ENCODE measurements at regions not wholly inside any gene's neighbourhood (a gene's known extent, or its start where the extent isn't known, plus 50 kb on each side); places are given as distances from the start of the nearest gene placed in this dataset.

DNA sequence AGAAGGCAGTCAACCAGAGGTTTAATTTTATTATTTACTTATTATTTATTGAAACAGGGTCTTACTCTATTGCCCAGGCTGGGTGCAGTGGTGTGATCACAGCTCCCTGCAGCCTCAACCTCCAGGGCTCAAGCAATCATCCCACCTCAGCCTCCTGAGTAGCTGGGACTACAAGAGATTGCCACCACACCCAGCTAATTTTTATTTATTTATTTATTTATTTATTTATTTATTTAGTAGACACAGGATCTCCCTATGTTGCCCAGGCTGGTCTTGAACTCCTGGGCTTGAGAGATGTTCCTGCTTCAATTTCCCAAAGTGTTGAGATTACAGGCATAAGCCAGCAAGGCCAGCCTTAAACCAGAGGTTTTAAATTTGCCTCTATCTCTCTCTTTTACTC, 83.1 kb downstream of the RCN1 start:
- H3K4me3 ChIP-seq = no peak overlapping the region
- ChIA-PET CTCF (interaction anchor here (0.7 to 11.7 kb wide), 10 partner anchors 13 to 1015 kb away, joined by 3 to 306 read pairs (median 3); no protein-coding TSS in a partner anchor), POLR2A (no interaction called here), RAD21 (ENCODE audit: unreplicated experiment) (interaction anchor here (1.0 to 6.3 kb wide), 3 partner anchors 113 to 938 kb away, joined by 4 to 50 read pairs (median 4); no protein-coding TSS in a partner anchor), SMC1A (ENCODE audit: uncharacterized antibody, unreplicated experiment) (interaction anchor here (0.6 to 12.7 kb wide), 6 partner anchors 12 to 1062 kb away, joined by 3 to 205 read pairs (median 3); no protein-coding TSS in a partner anchor)
- ATAC-seq (no peak), FAIRE-seq (no peak), DNase-seq (ENCODE audit: low read depth, low spot score) (no peak)
- in situ Hi-C loops (cut with MboI) = loop anchor here (5.0 kb wide), 2 partner anchors 122 to 1067 kb away; no protein-coding TSS in a partner anchor
- H3K27me3 ChIP-seq (replicated peaks in 1 of 2; ENCODE audit: control insufficient read depth in 2 of 2, insufficient read depth in 2 of 2, low read length in 1 of 2) = no peaks in the 10 kb centered on the region; a peak in 1 of 4 replicates
- H3K4me2 ChIP-seq (ENCODE audit: control insufficient read depth, insufficient read depth) = no peak overlapping the region
- H2AFZ ChIP-seq (ENCODE audit: control insufficient read depth, low read depth, low read length) = no peak overlapping the region
- H3K9me3 ChIP-seq (replicated peaks; ENCODE audit: control insufficient read depth, insufficient read depth, low read length) = no peaks in the 10 kb centered on the region
- no peaks in the 10 kb centered on the region for H4K20me1 ChIP-seq (ENCODE audit: control insufficient read depth, insufficient read depth)
- intact Hi-C loops (cut with micrococcal nuclease; ENCODE audit: unreplicated experiment) = loop anchor here (5.0 to 10.0 kb wide), 4 partner anchors 289 to 777 kb away; no protein-coding TSS in a partner anchor
- BruUV-seq (replicated peaks) = no TSS peak
- no peaks in the 10 kb centered on the region; the same call in 1 of the 2 replicates for H3K4me1 ChIP-seq (ENCODE audit: control insufficient read depth, insufficient read depth, low read length)
- no peaks in the 10 kb centered on the region for H3K36me3 ChIP-seq (ENCODE audit: control insufficient read depth in 2 of 2, insufficient read depth in 2 of 2, low read length in 1 of 2)
- H3K27ac ChIP-seq (ENCODE audit: control insufficient read depth, insufficient read depth) = no peak overlapping the region
- H3K79me2 ChIP-seq (ENCODE audit: control insufficient read depth, insufficient read depth, low read length) = no peaks in the 10 kb centered on the region
- H3K9ac ChIP-seq (ENCODE audit: control insufficient read depth, insufficient read depth, low read length) = no peak overlapping the region
- TF ChIP-seq, protein P1, sequence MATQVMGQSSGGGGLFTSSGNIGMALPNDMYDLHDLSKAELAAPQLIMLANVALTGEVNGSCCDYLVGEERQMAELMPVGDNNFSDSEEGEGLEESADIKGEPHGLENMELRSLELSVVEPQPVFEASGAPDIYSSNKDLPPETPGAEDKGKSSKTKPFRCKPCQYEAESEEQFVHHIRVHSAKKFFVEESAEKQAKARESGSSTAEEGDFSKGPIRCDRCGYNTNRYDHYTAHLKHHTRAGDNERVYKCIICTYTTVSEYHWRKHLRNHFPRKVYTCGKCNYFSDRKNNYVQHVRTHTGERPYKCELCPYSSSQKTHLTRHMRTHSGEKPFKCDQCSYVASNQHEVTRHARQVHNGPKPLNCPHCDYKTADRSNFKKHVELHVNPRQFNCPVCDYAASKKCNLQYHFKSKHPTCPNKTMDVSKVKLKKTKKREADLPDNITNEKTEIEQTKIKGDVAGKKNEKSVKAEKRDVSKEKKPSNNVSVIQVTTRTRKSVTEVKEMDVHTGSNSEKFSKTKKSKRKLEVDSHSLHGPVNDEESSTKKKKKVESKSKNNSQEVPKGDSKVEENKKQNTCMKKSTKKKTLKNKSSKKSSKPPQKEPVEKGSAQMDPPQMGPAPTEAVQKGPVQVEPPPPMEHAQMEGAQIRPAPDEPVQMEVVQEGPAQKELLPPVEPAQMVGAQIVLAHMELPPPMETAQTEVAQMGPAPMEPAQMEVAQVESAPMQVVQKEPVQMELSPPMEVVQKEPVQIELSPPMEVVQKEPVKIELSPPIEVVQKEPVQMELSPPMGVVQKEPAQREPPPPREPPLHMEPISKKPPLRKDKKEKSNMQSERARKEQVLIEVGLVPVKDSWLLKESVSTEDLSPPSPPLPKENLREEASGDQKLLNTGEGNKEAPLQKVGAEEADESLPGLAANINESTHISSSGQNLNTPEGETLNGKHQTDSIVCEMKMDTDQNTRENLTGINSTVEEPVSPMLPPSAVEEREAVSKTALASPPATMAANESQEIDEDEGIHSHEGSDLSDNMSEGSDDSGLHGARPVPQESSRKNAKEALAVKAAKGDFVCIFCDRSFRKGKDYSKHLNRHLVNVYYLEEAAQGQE (IDR thresholded peaks at IDR 0.05; ENCODE audit: low read depth, low read length) = no peak
- TF ChIP-seq TARDBP (IDR thresholded peaks at IDR 0.05; ENCODE audit: borderline replicate concordance) (no peak), ZBED1 (IDR thresholded peaks at IDR 0.05; ENCODE audit: borderline replicate concordance) (no peak), BHLHE40 (IDR thresholded peaks at IDR 0.05; ENCODE audit: borderline replicate concordance in 1 of 2, low read depth in 2 of 2, low read length in 1 of 2) (no peak), CHD1 (IDR thresholded peaks at IDR 0.05; ENCODE audit: low read depth, low read length) (no peak), GABPA (IDR thresholded peaks at IDR 0.05; ENCODE audit: low read depth) (no peak), CHD4 (IDR thresholded peaks at IDR 0.05) (no peak), FOS (IDR thresholded peaks at IDR 0.05; ENCODE audit: borderline replicate concordance, extremely low read depth, insufficient read length) (no peak), CHD2 (IDR thresholded peaks at IDR 0.05; ENCODE audit: borderline replicate concordance, low read depth, low read length) (no peak)
- TF ChIP-seq, protein P2, sequence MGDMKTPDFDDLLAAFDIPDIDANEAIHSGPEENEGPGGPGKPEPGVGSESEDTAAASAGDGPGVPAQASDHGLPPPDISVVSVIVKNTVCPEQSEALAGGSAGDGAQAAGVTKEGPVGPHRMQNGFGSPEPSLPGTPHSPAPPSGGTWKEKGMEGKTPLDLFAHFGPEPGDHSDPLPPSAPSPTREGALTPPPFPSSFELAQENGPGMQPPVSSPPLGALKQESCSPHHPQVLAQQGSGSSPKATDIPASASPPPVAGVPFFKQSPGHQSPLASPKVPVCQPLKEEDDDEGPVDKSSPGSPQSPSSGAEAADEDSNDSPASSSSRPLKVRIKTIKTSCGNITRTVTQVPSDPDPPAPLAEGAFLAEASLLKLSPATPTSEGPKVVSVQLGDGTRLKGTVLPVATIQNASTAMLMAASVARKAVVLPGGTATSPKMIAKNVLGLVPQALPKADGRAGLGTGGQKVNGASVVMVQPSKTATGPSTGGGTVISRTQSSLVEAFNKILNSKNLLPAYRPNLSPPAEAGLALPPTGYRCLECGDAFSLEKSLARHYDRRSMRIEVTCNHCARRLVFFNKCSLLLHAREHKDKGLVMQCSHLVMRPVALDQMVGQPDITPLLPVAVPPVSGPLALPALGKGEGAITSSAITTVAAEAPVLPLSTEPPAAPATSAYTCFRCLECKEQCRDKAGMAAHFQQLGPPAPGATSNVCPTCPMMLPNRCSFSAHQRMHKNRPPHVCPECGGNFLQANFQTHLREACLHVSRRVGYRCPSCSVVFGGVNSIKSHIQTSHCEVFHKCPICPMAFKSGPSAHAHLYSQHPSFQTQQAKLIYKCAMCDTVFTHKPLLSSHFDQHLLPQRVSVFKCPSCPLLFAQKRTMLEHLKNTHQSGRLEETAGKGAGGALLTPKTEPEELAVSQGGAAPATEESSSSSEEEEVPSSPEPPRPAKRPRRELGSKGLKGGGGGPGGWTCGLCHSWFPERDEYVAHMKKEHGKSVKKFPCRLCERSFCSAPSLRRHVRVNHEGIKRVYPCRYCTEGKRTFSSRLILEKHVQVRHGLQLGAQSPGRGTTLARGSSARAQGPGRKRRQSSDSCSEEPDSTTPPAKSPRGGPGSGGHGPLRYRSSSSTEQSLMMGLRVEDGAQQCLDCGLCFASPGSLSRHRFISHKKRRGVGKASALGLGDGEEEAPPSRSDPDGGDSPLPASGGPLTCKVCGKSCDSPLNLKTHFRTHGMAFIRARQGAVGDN (IDR thresholded peaks at IDR 0.05) = no peak
- TF ChIP-seq, protein P3, sequence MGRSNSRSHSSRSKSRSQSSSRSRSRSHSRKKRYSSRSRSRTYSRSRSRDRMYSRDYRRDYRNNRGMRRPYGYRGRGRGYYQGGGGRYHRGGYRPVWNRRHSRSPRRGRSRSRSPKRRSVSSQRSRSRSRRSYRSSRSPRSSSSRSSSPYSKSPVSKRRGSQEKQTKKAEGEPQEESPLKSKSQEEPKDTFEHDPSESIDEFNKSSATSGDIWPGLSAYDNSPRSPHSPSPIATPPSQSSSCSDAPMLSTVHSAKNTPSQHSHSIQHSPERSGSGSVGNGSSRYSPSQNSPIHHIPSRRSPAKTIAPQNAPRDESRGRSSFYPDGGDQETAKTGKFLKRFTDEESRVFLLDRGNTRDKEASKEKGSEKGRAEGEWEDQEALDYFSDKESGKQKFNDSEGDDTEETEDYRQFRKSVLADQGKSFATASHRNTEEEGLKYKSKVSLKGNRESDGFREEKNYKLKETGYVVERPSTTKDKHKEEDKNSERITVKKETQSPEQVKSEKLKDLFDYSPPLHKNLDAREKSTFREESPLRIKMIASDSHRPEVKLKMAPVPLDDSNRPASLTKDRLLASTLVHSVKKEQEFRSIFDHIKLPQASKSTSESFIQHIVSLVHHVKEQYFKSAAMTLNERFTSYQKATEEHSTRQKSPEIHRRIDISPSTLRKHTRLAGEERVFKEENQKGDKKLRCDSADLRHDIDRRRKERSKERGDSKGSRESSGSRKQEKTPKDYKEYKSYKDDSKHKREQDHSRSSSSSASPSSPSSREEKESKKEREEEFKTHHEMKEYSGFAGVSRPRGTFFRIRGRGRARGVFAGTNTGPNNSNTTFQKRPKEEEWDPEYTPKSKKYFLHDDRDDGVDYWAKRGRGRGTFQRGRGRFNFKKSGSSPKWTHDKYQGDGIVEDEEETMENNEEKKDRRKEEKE (IDR thresholded peaks at IDR 0.05) = no peak
- TF ChIP-seq, protein P4, sequence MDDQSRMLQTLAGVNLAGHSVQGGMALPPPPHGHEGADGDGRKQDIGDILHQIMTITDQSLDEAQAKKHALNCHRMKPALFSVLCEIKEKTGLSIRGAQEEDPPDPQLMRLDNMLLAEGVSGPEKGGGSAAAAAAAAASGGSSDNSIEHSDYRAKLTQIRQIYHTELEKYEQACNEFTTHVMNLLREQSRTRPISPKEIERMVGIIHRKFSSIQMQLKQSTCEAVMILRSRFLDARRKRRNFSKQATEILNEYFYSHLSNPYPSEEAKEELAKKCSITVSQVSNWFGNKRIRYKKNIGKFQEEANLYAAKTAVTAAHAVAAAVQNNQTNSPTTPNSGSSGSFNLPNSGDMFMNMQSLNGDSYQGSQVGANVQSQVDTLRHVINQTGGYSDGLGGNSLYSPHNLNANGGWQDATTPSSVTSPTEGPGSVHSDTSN (IDR thresholded peaks at IDR 0.05; ENCODE audit: insufficient replicate concordance, low read depth, low read length) = no peak

All from GM12878 (cell line).